Uterus (tissue), 3 donors: ENCODE measurements at regions not wholly inside any gene's neighbourhood (a gene's known extent, or its start where the extent isn't known, plus 50 kb on each side); places are given as distances from the start of the nearest gene placed in this dataset.

Source experiments
- DNase-seq, 2 donors: peaks; one replicate each; pipeline ENCODE4 v3.0.0-alpha.2; 2019 to 2020
- H3K27ac ChIP-seq, 2 donors: fragments of 200-600 bp; sonication (generic); 1 replicate in 1 of 2; 2 replicates in 1 of 2; pipeline ENCODE4 v1.5.1; 2016 to 2018
- H3K27me3 ChIP-seq, 2 donors: fragments of 200-600 bp; sonication (generic); one replicate each; pipeline ENCODE4 v1.5.1; 2018 to 2019; ENCODE audit warnings: control low read depth in 1 of 2
- H3K36me3 ChIP-seq, 2 donors: fragments of 200-600 bp; sonication (generic); one replicate each; pipeline ENCODE4 v1.5.1; 2019; ENCODE audit warnings: control low read depth in 1 of 2
- H3K4me1 ChIP-seq, 2 donors: fragments of 200-600 bp; sonication (generic); one replicate each; pipeline ENCODE4 v1.5.1; 2018 to 2019; ENCODE audit warnings: control low read depth in 1 of 2
- H3K4me3 ChIP-seq, 2 donors: fragments of 200-600 bp; sonication (generic); 1 replicate in 1 of 2; 2 replicates in 1 of 2; pipeline ENCODE4 v1.5.1; 2018 to 2019; ENCODE audit warnings: mild to moderate bottlenecking in 1 of 2
- H3K9me3 ChIP-seq, 2 donors: fragments of 200-600 bp; sonication (generic); one replicate each; pipeline ENCODE4 v1.5.1; 2019; ENCODE audit warnings: control low read depth in 1 of 2
- CTCF ChIP-seq, 4 experiments: fragments of 200-600 bp in 2 of 4; fragments of 450-650 bp in 2 of 4; sonication (generic) in 2 of 4; IDR thresholded peaks; one replicate each; pipeline ENCODE4 v1.5.1; 2016 to 2019; ENCODE audit warnings: antibody characterized with exemption in 4 of 4, mild to moderate bottlenecking in 2 of 4, moderate library complexity in 1 of 4
- POLR2A ChIP-seq, 2 donors: fragments of 450-650 bp; IDR thresholded peaks; one replicate each; pipeline ENCODE4 v1.6.1; 2016; ENCODE audit warnings: antibody characterized with exemption in 2 of 2, mild to moderate bottlenecking in 1 of 2, moderate library complexity in 1 of 2
- intact Hi-C: fragments of 100-400 bp; cut with DNase I; formaldehyde crosslinking; loops from one replicate; pipeline ENCODE4 v1.15.1; 2023; ENCODE audit warnings: low total_unique reads
- donor health status: DM: yes; HTN: yes; CAD: no.

GRCh38 chr15:62883938-62884479 lies 158.5 kb upstream of the TPM1 start:
- H3K9me3 ChIP-seq: no peaks in the 10 kb centered on the region
- DNase-seq: peak; percentile 53 to 75
- peak overlapping the region; percentile 77 to 82 for H3K27ac ChIP-seq
- H3K27me3 ChIP-seq: no peaks in the 10 kb centered on the region
- TF ChIP-seq CTCF (IDR thresholded peaks at IDR 0.05) (peak in 2 of 4 experiments; percentile 21 to 22), POLR2A (IDR thresholded peaks at IDR 0.05) (peak in 1 of 2 donors; percentile 22)
- H3K4me3 ChIP-seq: peak overlapping the region in 1 of 2 donors; percentile 8
- peaks cover 0 to 9% of the 10 kb centered on the region in 2 donors for H3K4me1 ChIP-seq
- H3K36me3 ChIP-seq: no peaks in the 10 kb centered on the region
- intact Hi-C loops: no loop called here

DNA sequence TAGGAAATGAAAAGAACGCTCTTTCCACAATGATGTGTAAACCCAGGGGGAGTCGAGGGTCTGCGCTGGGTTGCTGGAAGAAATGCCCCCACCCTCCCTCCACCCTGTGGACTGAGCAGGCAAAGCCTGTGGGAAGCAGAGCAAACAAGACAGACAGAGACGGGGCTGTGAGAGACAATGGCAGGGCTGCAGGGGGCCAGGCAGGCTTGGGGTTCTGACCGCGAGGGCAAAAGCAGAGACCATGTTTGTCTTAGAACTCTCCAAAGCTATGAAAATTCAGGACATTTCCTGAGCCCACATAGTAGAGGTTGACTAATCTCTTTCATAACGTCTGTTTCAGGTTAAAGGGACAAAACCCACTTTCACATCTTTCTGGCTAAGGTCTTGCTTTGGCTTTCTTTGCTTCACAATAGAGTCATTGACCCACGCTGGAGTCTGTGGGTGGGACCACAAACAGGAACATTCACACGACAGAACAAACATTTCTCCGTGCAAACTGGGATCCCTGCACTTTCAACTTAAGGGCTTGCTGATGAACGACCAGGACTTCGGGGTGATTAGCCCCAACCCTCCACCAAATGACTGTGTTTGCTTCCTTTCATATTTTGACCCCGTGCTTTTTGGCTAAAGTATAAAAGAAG lies 156.0 kb upstream of the TPM1 start:
- Histone ChIP-seq H3K27me3 (no peaks in the 10 kb centered on the region), H3K9me3 (no peaks in the 10 kb centered on the region), H3K4me1 (peaks cover 0 to 9% of the 10 kb centered on the region in 2 donors), H3K27ac (peak overlapping the region; percentile 58 to 73), H3K4me3 (no peak overlapping the region), H3K36me3 (no peaks in the 10 kb centered on the region)
- intact Hi-C loops: no loop called here
- no peak for DNase-seq
- TF ChIP-seq POLR2A (IDR thresholded peaks at IDR 0.05) (no peak), CTCF (IDR thresholded peaks at IDR 0.05) (no peak)

GRCh38 chr15:62887113-62887570 lies 155.4 kb upstream of the TPM1 start:
- peak overlapping the region; percentile 58 to 73 for H3K27ac ChIP-seq
- H3K9me3 ChIP-seq: no peaks in the 10 kb centered on the region
- intact Hi-C loops: no loop called here
- H3K36me3 ChIP-seq: no peaks in the 10 kb centered on the region
- no peak overlapping the region for H3K4me3 ChIP-seq
- TF ChIP-seq CTCF (IDR thresholded peaks at IDR 0.05): no peak
- no peak for TF ChIP-seq POLR2A (IDR thresholded peaks at IDR 0.05)
- no peaks in the 10 kb centered on the region for H3K27me3 ChIP-seq
- peaks cover 0 to 9% of the 10 kb centered on the region in 2 donors for H3K4me1 ChIP-seq
- peak; percentile 42 to 55 for DNase-seq

DNA sequence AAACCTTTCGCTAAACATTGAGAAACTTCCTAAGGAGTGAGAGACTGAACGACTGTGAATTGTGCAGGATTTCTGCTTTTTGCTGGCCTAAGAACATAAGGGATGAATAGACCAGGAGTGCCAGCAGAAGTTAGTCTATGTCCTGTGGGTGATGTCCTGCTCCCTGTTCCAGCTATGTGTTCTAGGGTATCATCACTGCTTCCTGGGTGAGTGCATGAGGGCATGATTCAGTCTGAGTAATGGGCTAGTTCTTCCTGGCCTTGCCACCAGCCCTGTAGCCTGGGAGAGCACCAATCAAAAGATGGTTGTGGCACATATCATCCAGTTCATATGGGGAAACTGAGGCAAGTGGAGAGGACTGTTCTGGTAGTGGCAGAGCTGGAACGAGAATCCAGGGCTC lies 153.9 kb upstream of the TPM1 start:
- H3K4me1 ChIP-seq: peaks cover 0 to 9% of the 10 kb centered on the region in 2 donors
- no peaks in the 10 kb centered on the region for H3K36me3 ChIP-seq
- no peak overlapping the region for H3K4me3 ChIP-seq
- TF ChIP-seq POLR2A (IDR thresholded peaks at IDR 0.05) (no peak), CTCF (IDR thresholded peaks at IDR 0.05) (no peak)
- no peaks in the 10 kb centered on the region for H3K9me3 ChIP-seq
- no peaks in the 10 kb centered on the region for H3K27me3 ChIP-seq
- peak overlapping the region; percentile 3 to 73 for H3K27ac ChIP-seq
- DNase-seq: no peak
- intact Hi-C loops: no loop called here

DNA sequence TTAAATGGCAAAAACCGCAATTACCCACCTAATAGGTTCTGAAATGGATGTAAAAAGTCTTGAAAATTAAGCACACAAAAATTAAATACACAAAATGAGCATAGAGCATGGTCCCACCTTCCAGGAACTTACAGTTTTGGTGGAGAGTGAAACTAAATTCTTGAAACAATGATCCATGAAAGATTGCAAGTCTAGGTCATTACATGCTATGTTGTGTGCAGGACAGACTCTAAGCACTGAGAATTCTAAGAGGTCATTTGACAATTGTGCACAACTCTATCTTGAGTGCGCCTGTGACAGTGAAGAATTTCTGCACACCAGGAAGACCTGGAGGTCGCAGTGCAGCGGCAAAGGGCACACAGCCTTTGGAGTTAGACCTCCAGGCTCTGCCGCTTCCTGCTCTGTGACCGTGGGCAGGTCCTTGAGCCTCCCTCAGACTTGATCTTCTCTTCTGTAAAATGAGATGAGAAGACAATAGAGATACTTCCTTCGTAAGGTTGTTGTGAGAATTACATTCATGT lies 153.3 kb upstream of the TPM1 start:
- no peaks in the 10 kb centered on the region for H3K27me3 ChIP-seq
- no peaks in the 10 kb centered on the region for H3K36me3 ChIP-seq
- intact Hi-C loops: no loop called here
- no peak overlapping the region for H3K4me3 ChIP-seq
- no peak for TF ChIP-seq CTCF (IDR thresholded peaks at IDR 0.05)
- no peak for TF ChIP-seq POLR2A (IDR thresholded peaks at IDR 0.05)
- H3K4me1 ChIP-seq: peaks cover 0 to 8% of the 10 kb centered on the region in 2 donors
- H3K9me3 ChIP-seq: no peaks in the 10 kb centered on the region
- peak overlapping the region; percentile 32 to 73 for H3K27ac ChIP-seq
- no peak for DNase-seq
